Calu3 (cell line): ENCODE measurements at regions not wholly inside any gene's neighbourhood (a gene's known extent, or its start where the extent isn't known, plus 50 kb on each side); places are given as distances from the start of the nearest gene placed in this dataset.

Experiments
- BruUV-seq: library from RNA; stranded (reverse); fragments of 400-500 nt; replicated peaks from 2 replicates; lab custom pipeline; 2021; lab: Mats Ljungman, UMichigan
- CTCF ChIA-PET: fragments of 300-600 bp; sonication (Branson Sonifier 250); formaldehyde crosslinking; loops from one replicate; lab custom pipeline; 2022; ENCODE audit warnings: antibody characterized with exemption; lab: Charles Lee
- DNase-seq: peaks from one replicate; pipeline ENCODE4 v3.0.0; 2022
- H3K27ac Mint-ChIP-seq: one replicate; pipeline ENCODE4 v1.8.0; 2022; ENCODE audit warnings: mixed read lengths; ENCODE audit not compliant: unreplicated experiment
- H3K27me3 Mint-ChIP-seq: one replicate; pipeline ENCODE4 v1.8.0; 2022; ENCODE audit warnings: mixed read lengths; ENCODE audit not compliant: unreplicated experiment
- H3K36me3 Mint-ChIP-seq: one replicate; pipeline ENCODE4 v1.8.0; 2022; ENCODE audit warnings: mild to moderate bottlenecking, moderate library complexity, mixed read lengths; ENCODE audit not compliant: insufficient read depth, unreplicated experiment
- H3K4me1 Mint-ChIP-seq: one replicate; pipeline ENCODE4 v1.8.0; 2022; ENCODE audit warnings: mild to moderate bottlenecking, low read depth, mixed read lengths; ENCODE audit not compliant: unreplicated experiment
- H3K4me3 Mint-ChIP-seq: one replicate; pipeline ENCODE4 v1.8.0; 2022; ENCODE audit warnings: mild to moderate bottlenecking, low read depth, moderate library complexity, mixed read lengths; ENCODE audit not compliant: unreplicated experiment
- H3K9me3 Mint-ChIP-seq: one replicate; pipeline ENCODE4 v1.8.0; 2022; ENCODE audit warnings: low read depth, mixed read lengths; ENCODE audit not compliant: unreplicated experiment
- CTCF ChIP-seq: fragments of 200-600 bp; IDR thresholded peaks from one replicate; pipeline ENCODE4 v1.8.0; 2022; ENCODE audit warnings: antibody characterized with exemption; ENCODE audit not compliant: unreplicated experiment
- intact Hi-C: fragments of 100-400 bp; cut with micrococcal nuclease; formaldehyde crosslinking; loops from one replicate; pipeline ENCODE4 v1.10.0; 2022; ENCODE audit not compliant: unreplicated experiment

- Mint-ChIP-seq H3K36me3 (no peaks in the 10 kb centered on the region), H3K27ac (no peak overlapping the region), H3K27me3 (no peaks in the 10 kb centered on the region), H3K4me3 (no peak overlapping the region), H3K9me3 (no peaks in the 10 kb centered on the region), H3K4me1 (no peaks in the 10 kb centered on the region)
- no peak for DNase-seq
- BruUV-seq = no TSS peak
- TF ChIP-seq CTCF = no peak
- CTCF ChIA-PET = no interaction called here
- intact Hi-C loops = no loop called here
Measured at GRCh38 chr4:156252358-156252921, 298.8 kb upstream of the CTSO start.

GRCh38 chr4:156251373-156252065 lies 297.9 kb upstream of the CTSO start:
- H3K27me3 Mint-ChIP-seq = no peaks in the 10 kb centered on the region
- no TSS peak for BruUV-seq
- no peak for TF ChIP-seq CTCF
- CTCF ChIA-PET = no interaction called here
- no peaks in the 10 kb centered on the region for H3K36me3 Mint-ChIP-seq
- no peak overlapping the region for H3K27ac Mint-ChIP-seq
- H3K4me3 Mint-ChIP-seq = no peak overlapping the region
- no peak for DNase-seq
- intact Hi-C loops = no loop called here
- H3K4me1 Mint-ChIP-seq = no peaks in the 10 kb centered on the region
- no peaks in the 10 kb centered on the region for H3K9me3 Mint-ChIP-seq

- CTCF ChIA-PET = no interaction called here
- H3K4me1 Mint-ChIP-seq = no peaks in the 10 kb centered on the region
- H3K36me3 Mint-ChIP-seq = no peaks in the 10 kb centered on the region
- H3K27me3 Mint-ChIP-seq = no peaks in the 10 kb centered on the region
- no peak overlapping the region for H3K4me3 Mint-ChIP-seq
- no peak overlapping the region for H3K27ac Mint-ChIP-seq
- DNase-seq = no peak
- BruUV-seq = no TSS peak
- no peaks in the 10 kb centered on the region for H3K9me3 Mint-ChIP-seq
- intact Hi-C loops = no loop called here
- TF ChIP-seq CTCF = no peak
Measured at GRCh38 chr4:156248917-156249316, 295.3 kb upstream of the CTSO start.

- no peaks in the 10 kb centered on the region for H3K9me3 Mint-ChIP-seq
- H3K4me1 Mint-ChIP-seq = no peaks in the 10 kb centered on the region
- CTCF ChIA-PET = no interaction called here
- no peaks in the 10 kb centered on the region for H3K27me3 Mint-ChIP-seq
- H3K4me3 Mint-ChIP-seq = no peak overlapping the region
- DNase-seq = no peak
- H3K36me3 Mint-ChIP-seq = no peaks in the 10 kb centered on the region
- no peak overlapping the region for H3K27ac Mint-ChIP-seq
- BruUV-seq = no TSS peak
- intact Hi-C loops = no loop called here
- no peak for TF ChIP-seq CTCF
Measured at GRCh38 chr4:156247470-156247869, 293.8 kb upstream of the CTSO start.
